ENCODE measurements at regions not wholly inside any gene's neighbourhood (a gene's known extent, or its start where the extent isn't known, plus 50 kb on each side); places are given as distances from the start of the nearest gene placed in this dataset.
"Not testable (repeated sequence)": the region's sequence is repeated elsewhere in the genome, so short reads cannot be mapped to it uniquely, and the experiment has no call there.

- Histone ChIP-seq H3K36me3 (no peaks in the 10 kb centered on the region), H3K4me3 (ENCODE audit: low read depth in 1 of 2, low read length in 1 of 2) (no peak overlapping the region), H3K4me1 (ENCODE audit: control insufficient read depth in 1 of 2, insufficient read depth in 1 of 2, low read depth in 1 of 2, low read length in 1 of 2) (no peaks in the 10 kb centered on the region), H3K27ac (no peak overlapping the region), H3K27me3 (no peaks in the 10 kb centered on the region), H3K9me3 (no peaks in the 10 kb centered on the region)
- no peak for TF ChIP-seq CTCF (IDR thresholded peaks at IDR 0.05)
Observed at GRCh38 chr15:99842071-99842470, 108.8 kb upstream of the LYSMD4 start.

GRCh38 chr15:99826157-99826780 lies 93.0 kb upstream of the LYSMD4 start:
- Histone ChIP-seq H3K4me1 (ENCODE audit: control insufficient read depth in 1 of 2, insufficient read depth in 1 of 2, low read depth in 1 of 2, low read length in 1 of 2) (no peaks in the 10 kb centered on the region), H3K27ac (no peak overlapping the region), H3K27me3 (no peaks in the 10 kb centered on the region), H3K36me3 (no peaks in the 10 kb centered on the region), H3K4me3 (ENCODE audit: low read depth in 1 of 2, low read length in 1 of 2) (no peak overlapping the region), H3K9me3 (no peaks in the 10 kb centered on the region)
- TF ChIP-seq CTCF (IDR thresholded peaks at IDR 0.05): no peak

GRCh38 chr15:99823346-99823745 lies 90.1 kb upstream of the LYSMD4 start:
- no peaks in the 10 kb centered on the region for H3K4me1 ChIP-seq (ENCODE audit: control insufficient read depth in 1 of 2, insufficient read depth in 1 of 2, low read depth in 1 of 2, low read length in 1 of 2)
- no peaks in the 10 kb centered on the region for H3K9me3 ChIP-seq
- H3K27me3 ChIP-seq: no peaks in the 10 kb centered on the region
- H3K36me3 ChIP-seq: no peaks in the 10 kb centered on the region
- no peak for TF ChIP-seq CTCF (IDR thresholded peaks at IDR 0.05)
- no peak overlapping the region for H3K27ac ChIP-seq
- no peak overlapping the region for H3K4me3 ChIP-seq (ENCODE audit: low read depth in 1 of 2, low read length in 1 of 2)

- no peak overlapping the region for H3K27ac ChIP-seq
- no peaks in the 10 kb centered on the region for H3K27me3 ChIP-seq
- no peak overlapping the region for H3K4me3 ChIP-seq (ENCODE audit: low read depth in 1 of 2, low read length in 1 of 2)
- no peaks in the 10 kb centered on the region for H3K9me3 ChIP-seq
- H3K36me3 ChIP-seq: no peaks in the 10 kb centered on the region
- H3K4me1 ChIP-seq (ENCODE audit: control insufficient read depth in 1 of 2, insufficient read depth in 1 of 2, low read depth in 1 of 2, low read length in 1 of 2): no peaks in the 10 kb centered on the region
- TF ChIP-seq CTCF (IDR thresholded peaks at IDR 0.05): no peak
Observed at GRCh38 chr15:99819981-99820718, 86.9 kb upstream of the LYSMD4 start.

- H3K4me3 ChIP-seq (ENCODE audit: low read depth in 1 of 2, low read length in 1 of 2): no peak overlapping the region
- no peak overlapping the region for H3K27ac ChIP-seq
- H3K27me3 ChIP-seq: no peaks in the 10 kb centered on the region
- H3K9me3 ChIP-seq: no peaks in the 10 kb centered on the region
- H3K36me3 ChIP-seq: no peaks in the 10 kb centered on the region
- no peaks in the 10 kb centered on the region for H3K4me1 ChIP-seq (ENCODE audit: control insufficient read depth in 1 of 2, insufficient read depth in 1 of 2, low read depth in 1 of 2, low read length in 1 of 2)
- no peak for TF ChIP-seq CTCF (IDR thresholded peaks at IDR 0.05)
Observed at GRCh38 chr15:99818872-99819271, 85.6 kb upstream of the LYSMD4 start.

GRCh38 chr15:99816862-99817261 lies 83.6 kb upstream of the LYSMD4 start:
- H3K9me3 ChIP-seq; H3K27me3 ChIP-seq; H3K36me3 ChIP-seq; H3K4me3 ChIP-seq (ENCODE audit: low read depth in 1 of 2, low read length in 1 of 2); H3K4me1 ChIP-seq (ENCODE audit: control insufficient read depth in 1 of 2, insufficient read depth in 1 of 2, low read depth in 1 of 2, low read length in 1 of 2); H3K27ac ChIP-seq: not testable (repeated sequence)

GRCh38 chr15:99810663-99811062 lies 77.4 kb upstream of the LYSMD4 start:
- not testable (repeated sequence) for H3K27ac ChIP-seq; H3K36me3 ChIP-seq; H3K27me3 ChIP-seq; H3K9me3 ChIP-seq; H3K4me3 ChIP-seq (ENCODE audit: low read depth in 1 of 2, low read length in 1 of 2); H3K4me1 ChIP-seq (ENCODE audit: control insufficient read depth in 1 of 2, insufficient read depth in 1 of 2, low read depth in 1 of 2, low read length in 1 of 2)

GRCh38 chr15:99799854-99800250 lies 66.6 kb upstream of the LYSMD4 start:
- not testable (repeated sequence) for H3K4me1 ChIP-seq (ENCODE audit: control insufficient read depth in 1 of 2, insufficient read depth in 1 of 2, low read depth in 1 of 2, low read length in 1 of 2); H3K36me3 ChIP-seq; H3K9me3 ChIP-seq; H3K27me3 ChIP-seq; H3K4me3 ChIP-seq (ENCODE audit: low read depth in 1 of 2, low read length in 1 of 2); H3K27ac ChIP-seq

Measured in neutrophil (primary cell).